ENCODE measurements at regions not wholly inside any gene's neighbourhood (a gene's known extent, or its start where the extent isn't known, plus 50 kb on each side); places are given as distances from the start of the nearest gene placed in this dataset.

DNA sequence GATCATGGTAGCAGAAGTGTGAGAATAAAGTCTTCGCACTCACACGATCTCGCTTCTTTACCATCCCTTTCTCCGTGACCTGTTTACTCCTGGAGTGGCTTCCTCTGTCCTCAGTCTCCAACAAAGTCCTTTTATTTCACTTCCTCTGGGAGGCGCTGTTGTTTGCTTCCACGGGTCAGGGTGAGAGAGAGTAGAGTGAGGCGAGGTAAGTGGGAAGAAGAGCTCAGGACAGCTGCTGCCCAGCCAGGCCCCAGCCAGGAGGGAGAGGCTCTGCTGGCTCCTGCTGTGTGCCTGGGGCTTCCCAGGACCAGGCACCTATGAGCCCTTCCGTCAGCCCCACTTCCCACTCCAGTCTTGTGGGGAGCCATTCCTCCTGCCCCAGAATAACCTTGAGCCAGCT, 242.1 kb downstream of the FGF9 start:
- TF ChIP-seq, protein P1, sequence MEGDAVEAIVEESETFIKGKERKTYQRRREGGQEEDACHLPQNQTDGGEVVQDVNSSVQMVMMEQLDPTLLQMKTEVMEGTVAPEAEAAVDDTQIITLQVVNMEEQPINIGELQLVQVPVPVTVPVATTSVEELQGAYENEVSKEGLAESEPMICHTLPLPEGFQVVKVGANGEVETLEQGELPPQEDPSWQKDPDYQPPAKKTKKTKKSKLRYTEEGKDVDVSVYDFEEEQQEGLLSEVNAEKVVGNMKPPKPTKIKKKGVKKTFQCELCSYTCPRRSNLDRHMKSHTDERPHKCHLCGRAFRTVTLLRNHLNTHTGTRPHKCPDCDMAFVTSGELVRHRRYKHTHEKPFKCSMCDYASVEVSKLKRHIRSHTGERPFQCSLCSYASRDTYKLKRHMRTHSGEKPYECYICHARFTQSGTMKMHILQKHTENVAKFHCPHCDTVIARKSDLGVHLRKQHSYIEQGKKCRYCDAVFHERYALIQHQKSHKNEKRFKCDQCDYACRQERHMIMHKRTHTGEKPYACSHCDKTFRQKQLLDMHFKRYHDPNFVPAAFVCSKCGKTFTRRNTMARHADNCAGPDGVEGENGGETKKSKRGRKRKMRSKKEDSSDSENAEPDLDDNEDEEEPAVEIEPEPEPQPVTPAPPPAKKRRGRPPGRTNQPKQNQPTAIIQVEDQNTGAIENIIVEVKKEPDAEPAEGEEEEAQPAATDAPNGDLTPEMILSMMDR (IDR thresholded peaks at IDR 0.05; ENCODE audit: insufficient read depth, low read depth, low read length) = no peak
- TF ChIP-seq EZH2 (IDR thresholded peaks at IDR 0.05; ENCODE audit: insufficient read depth, low read length) = no peak
